ENCODE measurements at regions not wholly inside any gene's neighbourhood (a gene's known extent, or its start where the extent isn't known, plus 50 kb on each side); places are given as distances from the start of the nearest gene placed in this dataset.

DNA sequence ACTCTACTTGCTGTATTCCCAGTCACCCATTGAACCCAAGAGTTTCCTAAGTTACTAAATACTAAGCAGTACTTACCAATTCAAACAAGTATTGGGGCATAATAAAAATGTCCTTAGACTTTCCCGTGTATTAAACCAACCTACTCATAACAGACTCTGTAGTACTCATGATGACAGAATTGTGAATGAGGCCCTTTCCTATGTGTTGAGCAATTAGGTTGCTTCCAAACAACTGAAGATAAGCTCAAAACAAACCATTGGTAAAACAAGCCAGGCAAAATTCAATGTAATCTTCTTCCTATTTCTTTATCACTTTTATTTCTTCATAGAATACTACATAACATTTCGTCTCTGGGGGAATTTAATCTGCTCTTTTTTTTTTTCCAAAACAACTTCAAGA, 106.5 kb upstream of the ANK3 start:
- Histone ChIP-seq H3K27ac (ENCODE audit: low read length) (no peak overlapping the region), H2AFZ (ENCODE audit: low read depth, low read length) (no peak overlapping the region), H3K4me1 (ENCODE audit: insufficient read depth, low read length) (no peaks in the 10 kb centered on the region), H3K4me3 (ENCODE audit: low read depth in 1 of 2, low read length in 2 of 2) (no peak overlapping the region), H4K20me1 (ENCODE audit: insufficient read depth, low read length) (no peaks in the 10 kb centered on the region), H3K27me3 (ENCODE audit: insufficient read depth, low read length, poor library complexity) (no peaks in the 10 kb centered on the region), H3K4me2 (ENCODE audit: insufficient read depth, low read length) (no peak overlapping the region), H3K79me2 (ENCODE audit: insufficient read depth, low read length) (no peaks in the 10 kb centered on the region), H3K36me3 (ENCODE audit: insufficient read depth, low read length) (no peaks in the 10 kb centered on the region), H3K9ac (ENCODE audit: low read depth, low read length) (no peak overlapping the region), H3K9me3 (ENCODE audit: insufficient read depth, low read length, severe bottlenecking) (no peaks in the 10 kb centered on the region)
- TF ChIP-seq, protein P1, sequence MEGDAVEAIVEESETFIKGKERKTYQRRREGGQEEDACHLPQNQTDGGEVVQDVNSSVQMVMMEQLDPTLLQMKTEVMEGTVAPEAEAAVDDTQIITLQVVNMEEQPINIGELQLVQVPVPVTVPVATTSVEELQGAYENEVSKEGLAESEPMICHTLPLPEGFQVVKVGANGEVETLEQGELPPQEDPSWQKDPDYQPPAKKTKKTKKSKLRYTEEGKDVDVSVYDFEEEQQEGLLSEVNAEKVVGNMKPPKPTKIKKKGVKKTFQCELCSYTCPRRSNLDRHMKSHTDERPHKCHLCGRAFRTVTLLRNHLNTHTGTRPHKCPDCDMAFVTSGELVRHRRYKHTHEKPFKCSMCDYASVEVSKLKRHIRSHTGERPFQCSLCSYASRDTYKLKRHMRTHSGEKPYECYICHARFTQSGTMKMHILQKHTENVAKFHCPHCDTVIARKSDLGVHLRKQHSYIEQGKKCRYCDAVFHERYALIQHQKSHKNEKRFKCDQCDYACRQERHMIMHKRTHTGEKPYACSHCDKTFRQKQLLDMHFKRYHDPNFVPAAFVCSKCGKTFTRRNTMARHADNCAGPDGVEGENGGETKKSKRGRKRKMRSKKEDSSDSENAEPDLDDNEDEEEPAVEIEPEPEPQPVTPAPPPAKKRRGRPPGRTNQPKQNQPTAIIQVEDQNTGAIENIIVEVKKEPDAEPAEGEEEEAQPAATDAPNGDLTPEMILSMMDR (IDR thresholded peaks at IDR 0.05; ENCODE audit: borderline replicate concordance, extremely low read depth, low read length, poor library complexity, severe bottlenecking), result no peak
- no peak for TF ChIP-seq EZH2 (IDR thresholded peaks at IDR 0.05; ENCODE audit: borderline replicate concordance, low read depth, low read length, severe bottlenecking)
- ATAC-seq (ENCODE audit: insufficient read depth, low read depth) (no peak), DNase-seq (no peak)

DNA sequence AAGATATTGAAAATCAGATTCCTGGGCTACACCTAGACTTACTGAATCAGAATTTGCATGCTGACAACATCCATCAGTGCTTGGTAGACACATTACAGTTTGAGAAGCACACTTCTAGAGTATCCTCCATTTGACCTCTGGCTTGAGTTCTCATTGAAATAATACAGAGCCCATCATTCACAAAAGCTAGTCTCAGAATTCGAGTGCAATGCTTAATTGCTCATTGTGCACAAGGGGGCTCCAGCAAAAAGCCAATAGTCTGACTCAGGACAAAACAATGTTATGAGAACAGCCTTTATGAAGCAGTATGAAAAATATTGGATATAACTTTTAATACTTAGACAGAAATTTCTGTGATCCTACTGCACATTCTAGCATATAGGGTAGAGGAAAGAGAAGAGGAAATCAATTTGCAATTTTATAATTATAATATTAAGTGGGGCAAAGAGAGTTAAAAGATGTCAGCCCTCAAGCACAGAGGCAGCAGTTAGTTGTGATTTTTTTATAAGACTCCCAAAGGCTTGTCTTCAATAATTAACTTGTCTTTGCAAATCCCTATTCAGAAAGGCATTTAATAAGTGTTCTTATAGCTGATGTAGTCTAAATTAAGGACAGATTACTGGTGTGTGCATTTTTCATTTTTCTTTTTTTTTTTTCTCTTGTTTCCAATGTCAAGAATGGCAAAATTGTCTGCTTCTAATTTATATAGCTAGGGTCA, 105.8 kb upstream of the ANK3 start:
- no peak for TF ChIP-seq EZH2 (IDR thresholded peaks at IDR 0.05; ENCODE audit: borderline replicate concordance, low read depth, low read length, severe bottlenecking)
- TF ChIP-seq, protein P1 (IDR thresholded peaks at IDR 0.05; ENCODE audit: borderline replicate concordance, extremely low read depth, low read length, poor library complexity, severe bottlenecking), result no peak
- H3K4me2 ChIP-seq (ENCODE audit: insufficient read depth, low read length), result no peak overlapping the region
- no peaks in the 10 kb centered on the region for H4K20me1 ChIP-seq (ENCODE audit: insufficient read depth, low read length)
- no peaks in the 10 kb centered on the region for H3K27me3 ChIP-seq (ENCODE audit: insufficient read depth, low read length, poor library complexity)
- no peaks in the 10 kb centered on the region for H3K9me3 ChIP-seq (ENCODE audit: insufficient read depth, low read length, severe bottlenecking)
- H3K4me1 ChIP-seq (ENCODE audit: insufficient read depth, low read length), result no peaks in the 10 kb centered on the region
- no peak overlapping the region for H3K9ac ChIP-seq (ENCODE audit: low read depth, low read length)
- H3K36me3 ChIP-seq (ENCODE audit: insufficient read depth, low read length), result no peaks in the 10 kb centered on the region
- no peak for DNase-seq
- H3K4me3 ChIP-seq (ENCODE audit: low read depth in 1 of 2, low read length in 2 of 2), result no peak overlapping the region
- H3K27ac ChIP-seq (ENCODE audit: low read length), result no peak overlapping the region
- no peak overlapping the region for H2AFZ ChIP-seq (ENCODE audit: low read depth, low read length)
- H3K79me2 ChIP-seq (ENCODE audit: insufficient read depth, low read length), result no peaks in the 10 kb centered on the region
- ATAC-seq (ENCODE audit: insufficient read depth, low read depth), result no peak

DNA sequence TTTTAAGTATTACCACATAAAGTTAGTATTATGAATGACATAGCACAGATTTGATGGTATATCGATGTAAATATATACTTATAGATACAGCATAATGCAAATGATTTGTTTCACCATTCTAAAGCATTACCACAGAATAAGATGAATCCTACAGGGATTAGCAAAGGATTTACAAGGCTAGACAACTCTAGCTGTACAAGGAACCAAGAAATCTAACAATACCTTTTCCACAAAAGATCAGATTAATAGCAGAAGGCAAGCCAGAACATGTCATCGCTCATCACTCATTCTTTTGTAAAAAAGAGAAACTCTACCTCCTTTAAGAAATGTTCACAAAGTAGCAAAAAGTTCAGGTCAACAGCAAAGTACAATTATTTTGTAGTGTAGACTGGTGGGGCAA, 105.1 kb upstream of the ANK3 start:
- Histone ChIP-seq H3K9me3 (ENCODE audit: insufficient read depth, low read length, severe bottlenecking) (no peaks in the 10 kb centered on the region), H2AFZ (ENCODE audit: low read depth, low read length) (no peak overlapping the region), H3K9ac (ENCODE audit: low read depth, low read length) (no peak overlapping the region), H3K4me2 (ENCODE audit: insufficient read depth, low read length) (no peak overlapping the region), H3K79me2 (ENCODE audit: insufficient read depth, low read length) (no peaks in the 10 kb centered on the region), H3K27ac (ENCODE audit: low read length) (no peak overlapping the region), H4K20me1 (ENCODE audit: insufficient read depth, low read length) (no peaks in the 10 kb centered on the region), H3K4me1 (ENCODE audit: insufficient read depth, low read length) (no peaks in the 10 kb centered on the region), H3K27me3 (ENCODE audit: insufficient read depth, low read length, poor library complexity) (no peaks in the 10 kb centered on the region), H3K36me3 (ENCODE audit: insufficient read depth, low read length) (no peaks in the 10 kb centered on the region), H3K4me3 (ENCODE audit: low read depth in 1 of 2, low read length in 2 of 2) (no peak overlapping the region)
- TF ChIP-seq EZH2 (IDR thresholded peaks at IDR 0.05; ENCODE audit: borderline replicate concordance, low read depth, low read length, severe bottlenecking), result no peak
- TF ChIP-seq, protein P1 (IDR thresholded peaks at IDR 0.05; ENCODE audit: borderline replicate concordance, extremely low read depth, low read length, poor library complexity, severe bottlenecking), result no peak
- ATAC-seq (ENCODE audit: insufficient read depth, low read depth), result no peak
- no peak for DNase-seq

Measured in DND-41 (cell line).